Stimulated activated CD8-positive, alpha-beta memory T cell treated with anti-CD3 and anti-CD28 coated beads, Interleukin-2, amount 100 ng/mL, for 1 hour (primary cell): ENCODE measurements at regions not wholly inside any gene's neighbourhood (a gene's known extent, or its start where the extent isn't known, plus 50 kb on each side); places are given as distances from the start of the nearest gene placed in this dataset.
"Not testable (repeated sequence)": the region's sequence is repeated elsewhere in the genome, so short reads cannot be mapped to it uniquely, and the experiment has no call there.

Experiments used
- DNase-seq, 2 donors: peaks; one replicate each; pipeline ENCODE4 v3.0.0-alpha.2; 2020; ENCODE audit warnings: low read depth in 2 of 2

DNA sequence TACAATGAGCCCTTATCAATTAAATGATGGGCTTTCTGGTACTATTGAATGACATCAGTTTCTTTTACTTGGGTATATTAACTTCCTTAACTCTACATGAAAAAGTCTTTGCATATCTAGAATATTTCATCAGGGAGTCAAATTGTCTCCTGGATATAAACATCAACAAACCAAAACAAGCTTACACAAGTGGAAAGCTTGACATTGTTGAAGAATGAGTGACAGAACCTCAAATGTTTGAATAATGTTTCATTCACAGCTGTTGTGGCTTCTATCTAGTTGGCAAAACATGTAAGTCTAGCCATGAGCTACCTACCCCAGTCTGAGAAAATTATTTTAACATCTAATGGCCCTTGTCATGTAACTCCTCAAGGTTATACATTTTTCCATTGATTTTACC is 604.8 kb upstream of the ADAMTS5 start:
- DNase-seq = no peak

DNA sequence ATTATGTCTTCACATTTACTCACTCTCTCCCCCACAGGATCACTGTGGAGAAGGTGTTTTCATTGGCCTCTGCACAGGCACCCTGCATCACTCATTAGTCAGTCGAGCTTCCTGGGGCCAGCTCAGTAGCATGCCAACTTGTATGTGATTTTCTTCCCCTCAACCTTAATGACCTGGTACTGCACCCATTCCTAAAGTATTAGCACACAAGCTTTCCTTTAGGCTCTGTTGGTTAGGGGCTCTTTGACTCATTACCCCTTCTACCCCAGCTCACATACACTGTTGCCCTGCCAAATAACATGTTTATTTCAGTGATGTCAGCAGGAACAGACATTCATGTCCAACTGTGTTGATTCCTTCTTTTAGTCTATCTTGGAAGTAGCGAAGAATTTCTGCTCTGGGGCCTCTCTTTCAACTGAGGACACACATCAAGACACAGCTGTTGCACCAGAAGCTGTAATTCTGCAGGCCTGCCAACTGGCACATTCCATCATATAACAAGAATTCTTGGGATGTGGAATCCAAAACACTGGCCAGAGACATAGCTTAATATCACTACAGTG is 603.5 kb upstream of the ADAMTS5 start:
- no peak for DNase-seq

DNA sequence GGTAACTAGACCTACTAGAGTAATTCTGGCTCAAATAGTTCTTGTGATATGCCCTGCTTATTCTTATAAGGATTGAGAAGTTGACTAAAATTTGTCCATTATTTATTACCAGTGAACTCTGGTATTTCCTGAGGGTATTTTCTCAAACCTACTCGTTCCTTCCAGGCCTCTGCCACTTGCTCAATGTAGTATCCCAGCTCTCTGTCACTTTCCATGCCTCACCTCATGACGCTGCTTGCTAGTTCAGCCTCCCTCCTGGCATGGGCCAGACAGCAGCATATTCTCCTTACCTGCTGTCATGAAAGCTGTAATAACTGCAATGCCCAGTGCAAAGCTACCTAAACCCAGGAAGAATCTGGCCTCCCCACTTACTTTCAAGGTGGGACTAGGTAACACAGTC is 602.9 kb upstream of the ADAMTS5 start:
- no peak for DNase-seq

DNA sequence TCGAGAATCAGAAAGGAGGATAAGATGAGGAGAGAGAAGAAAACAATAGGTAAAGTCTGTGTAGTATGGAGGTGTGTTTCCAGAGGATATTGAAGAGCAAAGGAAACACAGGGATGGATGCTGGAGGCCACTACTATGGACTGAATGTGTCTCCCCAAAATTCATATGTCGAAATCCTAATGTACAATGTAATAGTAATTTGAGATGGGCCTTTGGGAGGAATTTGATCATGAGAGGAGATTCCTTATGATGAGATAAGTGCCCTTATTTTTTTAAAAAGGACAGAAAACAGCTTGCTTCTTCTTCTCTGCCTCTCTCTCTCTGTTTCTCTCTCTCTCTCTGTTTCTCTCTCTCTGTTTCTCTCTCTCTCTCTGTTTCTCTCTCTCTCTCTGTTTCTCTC is 602.2 kb upstream of the ADAMTS5 start:
- no peak for DNase-seq

DNA sequence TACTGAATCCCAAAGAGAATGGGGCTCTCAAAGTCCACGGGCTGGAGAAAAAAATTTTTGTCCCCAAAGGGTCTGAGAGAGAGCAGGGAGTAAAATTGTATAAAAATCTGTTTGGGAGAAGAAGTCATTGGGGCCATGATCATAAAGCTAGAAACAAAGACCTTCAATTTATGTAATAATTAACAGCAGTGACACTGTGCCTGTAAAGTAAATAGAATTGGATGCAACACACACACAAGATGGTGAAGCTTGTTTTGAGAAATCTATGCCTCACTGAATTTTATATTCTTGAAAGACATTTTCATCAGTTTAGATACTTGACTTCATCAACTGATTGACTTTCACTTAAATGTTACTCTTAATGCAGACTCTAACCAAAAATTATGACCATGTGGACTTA is 600.5 kb upstream of the ADAMTS5 start:
- no peak for DNase-seq

DNA sequence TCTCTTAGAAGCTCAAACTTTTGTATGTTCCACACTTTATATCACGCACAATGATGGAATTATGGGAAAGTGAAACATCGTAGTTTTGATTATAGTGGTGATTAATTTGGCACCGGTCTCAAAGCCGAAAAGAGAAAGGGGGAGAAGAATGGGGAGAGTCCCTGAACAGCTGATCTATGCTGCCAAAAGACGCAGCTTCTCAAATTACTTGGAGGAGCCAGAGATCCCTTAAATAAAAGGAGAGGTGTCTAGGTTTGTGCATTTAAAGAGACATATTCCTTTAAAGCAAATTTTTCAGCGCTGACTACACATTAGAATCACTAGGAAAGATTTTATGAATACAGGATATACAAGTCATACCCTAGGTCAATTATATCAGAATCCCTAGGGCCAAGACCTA is 599.6 kb upstream of the ADAMTS5 start:
- no peak for DNase-seq

DNA sequence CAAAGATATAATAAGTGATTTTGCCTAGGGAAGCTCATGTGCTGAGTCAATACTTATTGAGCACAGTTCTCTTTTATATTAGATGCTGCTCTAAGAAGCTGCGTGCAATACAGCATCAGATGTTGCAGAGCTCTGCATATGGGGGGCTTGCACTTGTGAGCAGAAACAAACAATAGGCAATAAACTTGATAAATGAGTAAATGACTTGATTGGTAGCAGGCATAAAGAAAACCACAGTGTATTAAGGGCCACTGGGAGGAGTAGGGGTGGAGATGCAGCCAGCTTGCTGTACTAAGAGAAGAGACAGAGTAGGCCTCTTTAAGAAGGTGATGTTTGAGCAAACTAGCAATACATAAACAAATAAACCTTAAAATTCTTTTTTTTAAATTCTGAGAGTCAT is 598.5 kb upstream of the ADAMTS5 start:
- DNase-seq = no peak

DNA sequence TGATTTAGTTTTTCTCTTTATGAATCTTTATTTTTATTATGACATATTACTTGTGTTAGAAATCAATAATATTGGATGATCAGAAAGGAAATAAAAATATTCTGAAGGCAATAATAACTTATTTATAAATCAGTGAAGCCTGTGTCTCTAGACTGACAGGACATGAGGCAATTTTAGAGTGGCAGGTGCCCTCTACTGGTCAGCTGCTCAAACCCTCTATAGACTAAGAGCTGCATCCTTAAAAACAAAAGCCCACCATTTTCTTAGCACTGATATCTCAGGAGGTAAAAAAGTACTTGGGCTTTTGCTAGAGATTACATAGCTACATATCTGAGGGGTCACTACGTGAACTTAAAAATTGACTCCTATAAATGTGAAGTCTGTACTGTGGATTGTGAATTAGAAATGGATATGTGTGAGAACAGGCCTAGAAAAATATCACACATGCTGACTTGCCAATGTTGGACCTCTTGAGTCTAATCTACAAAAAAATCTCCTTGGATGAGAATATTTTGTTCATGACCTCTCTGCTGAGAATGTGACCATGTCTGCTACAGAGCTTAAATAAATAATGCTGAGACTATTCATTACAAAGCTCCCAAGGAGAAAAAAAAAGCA is 597.9 kb upstream of the ADAMTS5 start:
- no peak for DNase-seq

DNA sequence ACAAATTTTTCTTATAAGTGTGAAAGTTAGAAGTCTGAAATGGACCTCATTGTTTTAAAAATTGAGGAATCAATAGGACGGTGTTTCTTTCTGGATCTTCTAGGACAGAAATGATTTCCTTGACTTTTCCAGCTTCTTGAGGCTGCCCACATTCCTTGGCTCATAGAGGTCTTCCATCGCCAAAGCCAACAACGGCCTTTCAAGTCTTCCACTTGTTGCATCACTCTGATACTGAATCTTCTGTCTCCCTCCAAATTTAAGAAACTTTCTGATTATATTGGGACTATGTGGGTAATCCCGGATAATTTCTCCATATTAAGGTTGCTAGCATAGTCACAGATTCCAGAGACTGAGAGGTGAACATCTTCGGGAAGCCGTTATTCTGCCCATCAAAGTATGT is 595.4 kb upstream of the ADAMTS5 start:
- DNase-seq = no peak

DNA sequence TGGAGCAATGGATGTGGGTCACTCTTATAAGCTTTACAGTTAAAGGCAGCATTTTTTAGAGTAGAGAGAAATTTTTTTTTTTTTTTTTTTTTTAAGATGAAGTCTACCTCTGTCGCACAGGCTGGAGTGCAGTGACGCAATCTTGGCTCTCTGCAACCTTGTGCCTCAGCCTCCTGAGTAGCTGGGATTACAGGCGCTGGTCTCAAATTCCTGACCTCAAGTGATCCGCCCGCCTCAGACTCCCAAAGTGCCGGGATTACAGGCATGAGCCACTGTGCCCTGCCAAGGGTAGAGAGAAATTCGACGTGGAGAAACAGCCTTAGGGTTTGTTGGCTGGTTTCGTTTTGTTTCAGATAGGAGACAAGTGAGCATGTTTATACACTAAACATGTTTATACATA is 594.2 kb upstream of the ADAMTS5 start:
- no peak for DNase-seq

DNA sequence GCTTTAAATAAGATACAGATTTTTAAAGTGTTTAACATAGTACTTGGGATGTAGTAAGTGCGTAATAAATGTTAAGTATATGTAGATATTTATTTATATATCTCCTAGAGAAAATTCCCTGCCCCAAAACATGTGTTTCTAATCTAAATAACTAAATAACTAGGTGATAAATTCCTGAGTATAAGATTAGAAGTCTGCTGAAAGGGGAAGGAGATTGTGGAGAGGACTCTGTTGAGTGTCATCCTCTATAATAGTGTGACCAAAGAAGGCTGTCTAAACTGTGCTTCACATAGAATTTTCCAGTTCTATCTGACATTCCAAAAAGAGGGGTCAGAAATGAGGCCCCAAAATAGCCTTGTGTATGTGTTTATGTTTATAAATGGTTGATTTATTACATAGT is 590.5 kb upstream of the ADAMTS5 start:
- DNase-seq = no peak

DNA sequence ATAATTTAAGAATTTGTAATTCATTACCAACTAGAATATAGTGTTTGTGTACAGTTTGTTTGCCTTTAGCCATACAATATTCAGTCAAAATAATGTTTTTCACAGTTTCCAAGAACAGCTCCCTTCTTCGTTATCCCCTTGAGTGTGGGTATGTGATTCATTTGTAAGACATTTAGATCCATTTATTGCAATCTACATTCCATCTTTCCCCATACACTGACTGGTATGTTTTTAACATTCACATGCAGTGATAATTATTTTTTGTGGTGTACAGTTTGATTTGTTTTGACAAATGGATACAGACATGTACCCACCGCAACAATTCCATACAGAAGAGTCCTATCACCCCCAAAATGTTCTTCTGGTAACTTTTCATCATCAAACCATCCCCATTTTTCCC is 589.1 kb upstream of the ADAMTS5 start:
- DNase-seq = no peak

DNA sequence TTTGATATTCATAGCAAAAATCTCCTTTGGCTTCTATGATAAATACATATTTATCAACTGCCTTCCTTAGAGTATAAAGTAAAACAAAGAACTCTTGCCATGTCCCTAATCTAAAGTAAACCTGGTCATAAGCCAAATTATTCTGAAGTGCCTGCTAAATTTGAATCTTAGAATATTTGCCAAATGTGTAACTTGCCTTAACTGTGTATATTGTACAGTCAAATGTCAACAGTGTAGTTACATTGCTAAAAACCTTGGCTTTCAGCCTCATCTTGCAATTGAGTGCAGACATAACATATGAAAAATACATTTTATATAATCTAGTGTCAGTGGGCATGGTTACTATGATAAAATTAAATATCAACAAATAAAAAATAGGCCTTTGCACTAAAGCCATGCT is 583.4 kb upstream of the ADAMTS5 start:
- DNase-seq = no peak

DNA sequence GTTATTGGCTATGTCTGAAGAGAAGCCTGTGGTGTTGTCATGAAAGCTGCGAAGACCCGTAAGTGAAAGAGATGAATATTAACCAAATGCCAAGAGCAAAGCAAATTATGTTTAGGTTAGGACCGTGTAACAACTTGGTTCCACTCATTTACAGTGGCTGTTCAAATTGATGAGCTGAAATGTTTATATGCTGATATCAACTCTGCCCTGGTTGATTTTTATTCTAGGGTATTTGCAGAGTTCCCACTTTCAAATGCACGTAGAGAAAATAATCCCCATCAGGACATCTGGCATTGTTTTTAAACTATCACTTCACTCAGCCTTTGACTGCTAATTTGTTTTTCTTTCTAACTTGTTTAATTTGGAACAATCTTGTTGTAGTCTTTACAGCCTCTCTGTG is 581.6 kb upstream of the ADAMTS5 start:
- DNase-seq = no peak

DNA sequence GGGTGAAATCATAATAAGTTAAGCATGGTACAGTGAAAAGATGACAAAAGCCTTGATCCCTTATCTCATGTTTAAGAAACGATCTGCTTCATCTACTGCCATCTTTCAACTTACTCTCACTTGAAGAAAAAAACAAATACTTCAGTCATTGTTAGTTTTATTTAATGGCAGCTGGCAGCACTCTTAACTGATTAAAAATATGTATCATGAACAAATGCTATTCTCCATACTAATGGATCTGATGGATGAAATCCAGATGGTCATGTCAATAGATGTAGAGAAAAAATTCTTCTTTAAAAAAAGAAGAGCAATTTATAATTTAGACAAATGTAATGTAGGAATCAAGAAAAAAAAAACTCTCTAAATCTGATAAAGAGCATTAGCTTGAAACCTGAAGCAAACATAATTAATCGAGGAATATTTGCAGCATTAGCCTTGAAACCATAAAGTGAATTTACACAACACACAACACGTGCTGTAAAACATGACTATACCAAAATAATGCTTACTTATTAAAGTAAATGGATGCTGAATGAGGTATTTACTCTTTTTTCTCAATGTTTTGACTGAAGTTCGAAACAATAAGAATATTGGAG is 579.0 kb upstream of the ADAMTS5 start:
- DNase-seq = no peak

DNA sequence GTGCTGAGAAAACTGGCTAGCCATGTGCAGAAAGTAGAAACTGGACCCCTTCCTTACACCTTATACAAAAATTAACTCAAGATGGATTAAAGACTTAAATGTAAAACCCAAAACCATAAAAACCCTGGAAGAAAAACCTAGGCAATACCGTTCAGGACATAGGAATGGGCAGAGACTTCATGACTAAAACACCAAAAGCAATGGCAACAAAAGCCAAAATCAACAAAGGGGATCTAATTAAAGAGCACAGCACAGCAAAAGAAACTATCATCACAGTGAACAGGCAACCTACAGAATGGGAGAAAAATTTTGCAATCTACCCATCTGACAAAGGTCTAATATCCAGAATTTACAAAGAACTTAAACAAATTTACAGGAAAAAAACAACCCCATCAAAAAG is 575.2 kb upstream of the ADAMTS5 start:
- not testable (repeated sequence) for DNase-seq

DNA sequence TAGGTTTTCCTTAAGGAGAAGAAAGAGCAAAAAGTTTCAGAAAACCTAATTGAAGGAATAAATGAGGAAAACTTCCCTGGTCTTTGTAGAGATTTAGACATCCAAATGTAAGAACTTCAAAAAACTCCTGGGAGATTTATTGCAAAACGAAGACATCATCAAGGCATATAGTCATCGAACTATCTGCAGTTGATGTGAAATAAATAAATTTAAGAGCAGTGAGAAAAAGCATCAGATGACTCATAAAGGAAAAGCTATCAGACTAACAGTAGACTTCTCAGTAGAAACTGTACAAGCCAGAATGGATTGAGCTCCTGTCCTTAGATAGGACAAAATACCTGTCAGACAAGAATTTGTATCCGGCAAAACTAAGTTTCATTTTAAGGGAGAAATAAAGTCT is 569.4 kb upstream of the ADAMTS5 start:
- no peak for DNase-seq

DNA sequence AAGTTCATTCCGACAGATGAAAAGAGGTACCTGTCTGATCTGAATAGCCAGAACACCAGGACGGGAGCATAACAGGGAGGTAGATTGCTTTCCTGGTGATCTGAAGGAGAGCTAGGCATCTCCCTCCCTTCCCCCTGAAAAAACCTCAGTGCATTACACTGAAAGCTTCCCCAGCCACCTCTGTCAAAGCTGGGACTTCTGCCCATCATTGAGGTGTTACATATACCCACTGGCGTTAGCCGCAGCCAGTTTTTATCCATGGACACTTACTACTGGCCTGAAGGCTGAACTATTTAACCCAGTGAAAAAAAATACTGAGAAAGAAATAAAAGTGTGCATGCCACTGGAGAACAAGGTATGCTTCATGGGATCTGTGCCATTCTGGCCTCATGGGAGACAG is 568.3 kb upstream of the ADAMTS5 start:
- no peak for DNase-seq

DNA sequence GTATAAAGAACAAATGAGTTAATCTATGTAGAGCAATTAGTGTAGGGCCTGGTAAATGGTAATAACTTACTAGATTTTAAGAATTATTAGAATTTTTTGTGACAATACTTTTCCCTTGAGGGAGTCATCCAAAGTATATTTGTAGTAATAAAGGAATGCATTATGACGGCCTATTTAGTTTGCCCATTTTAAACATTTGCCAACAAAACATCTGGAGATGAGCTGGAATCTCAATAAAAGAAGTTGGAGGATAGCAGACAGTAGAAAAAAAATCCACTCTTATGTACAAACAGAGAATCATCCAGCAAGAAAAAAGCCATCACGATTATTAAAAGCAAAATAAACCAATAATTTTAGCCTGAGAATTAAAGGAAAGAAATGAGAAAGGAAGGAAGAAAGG is 567.3 kb upstream of the ADAMTS5 start:
- DNase-seq = no peak

DNA sequence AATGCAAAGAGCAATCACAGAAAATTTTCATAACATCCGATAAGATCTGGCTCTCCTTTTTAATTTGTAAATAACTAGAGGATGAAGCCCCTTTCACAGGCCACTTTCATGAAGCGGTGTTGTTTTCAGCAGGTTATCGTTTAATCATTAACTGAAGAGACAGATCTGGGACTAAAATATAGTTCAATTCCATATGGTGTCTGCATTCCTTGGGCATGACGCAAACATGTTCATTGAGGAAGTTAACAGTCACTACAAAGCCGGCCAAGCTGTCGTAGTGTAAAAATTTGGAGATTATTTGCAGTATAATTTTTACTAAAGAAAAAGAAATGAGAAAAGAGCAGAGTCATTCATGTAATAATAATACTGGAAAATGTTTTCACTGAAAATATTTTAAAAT is 565.2 kb upstream of the ADAMTS5 start:
- no peak for DNase-seq

DNA sequence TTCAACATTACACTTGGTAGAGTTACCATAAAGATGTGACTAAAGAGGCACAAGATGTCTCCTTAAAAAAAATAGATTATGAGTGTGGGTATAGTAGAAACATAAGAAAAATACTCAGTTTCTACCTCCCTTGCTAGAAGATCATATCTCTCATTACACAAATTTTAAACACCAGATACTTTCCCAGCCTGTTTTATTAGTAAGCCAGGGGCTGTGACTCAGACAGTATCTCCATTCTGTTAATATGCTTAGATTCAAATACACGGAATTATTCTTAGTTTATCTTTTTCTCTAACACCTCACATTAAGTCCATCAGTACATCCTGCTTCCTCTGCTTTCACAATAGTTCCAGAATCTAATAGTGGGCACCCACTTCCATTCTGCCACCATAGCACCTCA is 561.8 kb upstream of the ADAMTS5 start:
- DNase-seq = no peak

DNA sequence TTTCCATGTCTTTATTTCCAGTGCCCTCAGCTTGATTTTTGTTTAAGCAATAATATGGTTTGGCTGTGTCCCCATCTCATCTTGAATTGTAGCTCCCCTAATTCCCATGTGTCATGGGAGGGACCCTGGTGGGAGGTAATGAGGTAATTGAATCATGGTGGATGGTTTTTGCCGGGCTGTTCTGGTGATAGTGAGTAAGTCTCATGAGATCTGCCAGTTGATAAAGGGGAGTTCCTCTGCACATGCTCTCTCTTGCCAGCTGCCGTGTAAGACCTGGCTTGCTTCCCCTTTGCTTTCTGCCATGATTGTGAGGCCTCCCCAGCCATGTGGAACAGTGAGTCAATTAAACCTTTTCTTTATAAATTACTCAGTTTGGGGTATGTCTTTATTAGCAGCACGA is 559.6 kb upstream of the ADAMTS5 start:
- no peak for DNase-seq

DNA sequence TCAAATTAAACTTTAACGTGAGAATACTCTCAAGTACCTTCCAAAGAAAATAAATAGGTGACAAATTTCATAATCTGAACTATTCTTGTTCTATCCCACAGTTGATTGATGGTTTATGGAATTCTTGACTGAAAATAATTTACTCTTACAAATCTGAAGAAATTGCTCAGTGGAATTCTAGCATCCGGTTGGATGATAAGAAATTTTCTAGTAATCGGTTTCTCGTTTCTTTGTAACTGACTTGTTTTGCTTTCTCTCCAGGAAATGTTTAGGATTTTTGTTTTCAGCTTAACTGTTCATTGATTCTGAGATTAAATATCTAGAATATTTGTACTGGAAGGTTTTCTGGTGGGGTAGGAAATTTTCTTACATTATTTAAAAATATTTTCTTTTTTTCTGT is 558.9 kb upstream of the ADAMTS5 start:
- no peak for DNase-seq

DNA sequence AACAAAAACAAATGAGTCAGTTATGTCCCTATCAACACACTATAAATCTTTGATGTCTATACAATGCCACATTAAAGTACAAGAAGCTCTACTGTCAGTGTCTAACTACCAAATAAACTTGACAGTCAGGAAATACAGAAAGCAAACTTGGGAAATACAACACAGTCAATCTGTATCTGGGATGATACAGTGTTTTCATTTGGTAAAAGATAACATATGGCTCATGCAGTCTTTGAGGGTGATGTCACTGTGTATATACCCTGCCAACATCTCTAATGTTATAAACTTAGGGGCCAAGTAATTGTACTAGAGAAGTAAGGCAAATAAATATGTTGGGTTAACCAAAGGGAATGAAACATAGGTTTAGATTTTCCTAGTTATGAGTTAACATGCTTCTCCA is 552.5 kb upstream of the ADAMTS5 start:
- no peak for DNase-seq
